GM12801 (cell line): ENCODE measurements at regions not wholly inside any gene's neighbourhood (a gene's known extent, or its start where the extent isn't known, plus 50 kb on each side); places are given as distances from the start of the nearest gene placed in this dataset.

ENCODE experiments used
- TF ChIP-seq, protein P1 (sequence below): IDR thresholded peaks from one replicate; pipeline ENCODE4 v1.5.1; 2011; ENCODE audit warnings: control low read depth; ENCODE audit not compliant: insufficient read length; ENCODE audit errors: extremely low read depth

- TF ChIP-seq, protein P1, sequence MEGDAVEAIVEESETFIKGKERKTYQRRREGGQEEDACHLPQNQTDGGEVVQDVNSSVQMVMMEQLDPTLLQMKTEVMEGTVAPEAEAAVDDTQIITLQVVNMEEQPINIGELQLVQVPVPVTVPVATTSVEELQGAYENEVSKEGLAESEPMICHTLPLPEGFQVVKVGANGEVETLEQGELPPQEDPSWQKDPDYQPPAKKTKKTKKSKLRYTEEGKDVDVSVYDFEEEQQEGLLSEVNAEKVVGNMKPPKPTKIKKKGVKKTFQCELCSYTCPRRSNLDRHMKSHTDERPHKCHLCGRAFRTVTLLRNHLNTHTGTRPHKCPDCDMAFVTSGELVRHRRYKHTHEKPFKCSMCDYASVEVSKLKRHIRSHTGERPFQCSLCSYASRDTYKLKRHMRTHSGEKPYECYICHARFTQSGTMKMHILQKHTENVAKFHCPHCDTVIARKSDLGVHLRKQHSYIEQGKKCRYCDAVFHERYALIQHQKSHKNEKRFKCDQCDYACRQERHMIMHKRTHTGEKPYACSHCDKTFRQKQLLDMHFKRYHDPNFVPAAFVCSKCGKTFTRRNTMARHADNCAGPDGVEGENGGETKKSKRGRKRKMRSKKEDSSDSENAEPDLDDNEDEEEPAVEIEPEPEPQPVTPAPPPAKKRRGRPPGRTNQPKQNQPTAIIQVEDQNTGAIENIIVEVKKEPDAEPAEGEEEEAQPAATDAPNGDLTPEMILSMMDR = no peak
Measured at GRCh38 chr20:39850821-39851330, 838.2 kb downstream of the MAFB start.

DNA sequence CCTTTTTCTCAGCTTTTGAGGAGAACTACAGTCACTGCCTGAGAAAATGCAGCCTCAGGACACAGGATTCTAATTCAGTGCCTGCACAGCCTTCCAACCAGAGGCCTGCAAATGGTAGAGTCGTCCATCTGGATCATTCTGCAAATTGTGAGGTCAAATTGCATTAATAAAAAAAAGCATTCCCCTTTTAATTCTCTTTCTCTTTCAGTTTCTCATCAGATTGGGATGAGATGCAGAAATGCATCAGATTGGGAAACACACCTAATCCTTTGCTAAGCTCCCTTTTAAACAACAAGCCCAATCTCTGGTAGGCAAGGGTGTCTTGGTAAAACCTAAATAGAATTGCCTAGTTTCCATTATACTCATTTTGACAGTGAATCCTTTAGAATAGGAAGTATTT is 838.8 kb downstream of the MAFB start:
- TF ChIP-seq, protein P1 = no peak

DNA sequence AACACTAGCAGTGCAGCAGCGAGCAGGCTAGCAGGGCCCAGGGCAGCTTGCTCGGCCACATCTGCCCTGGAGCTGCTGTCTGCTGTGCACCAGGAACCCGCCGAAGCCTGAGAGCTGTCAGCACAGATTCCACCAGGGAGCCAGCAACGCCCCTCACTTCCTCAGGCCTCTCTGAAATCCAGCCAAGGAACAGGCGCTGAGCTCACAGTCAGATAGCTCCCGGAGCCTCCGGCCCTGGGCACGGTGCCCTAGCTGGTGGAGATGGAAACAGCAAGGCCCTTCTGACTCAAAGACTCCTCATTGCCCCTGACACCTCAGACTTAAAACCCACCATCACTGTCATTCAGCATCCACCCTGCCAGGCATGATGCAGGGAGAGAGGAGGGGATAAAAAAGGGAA is 839.4 kb downstream of the MAFB start:
- TF ChIP-seq, protein P1 = no peak

DNA sequence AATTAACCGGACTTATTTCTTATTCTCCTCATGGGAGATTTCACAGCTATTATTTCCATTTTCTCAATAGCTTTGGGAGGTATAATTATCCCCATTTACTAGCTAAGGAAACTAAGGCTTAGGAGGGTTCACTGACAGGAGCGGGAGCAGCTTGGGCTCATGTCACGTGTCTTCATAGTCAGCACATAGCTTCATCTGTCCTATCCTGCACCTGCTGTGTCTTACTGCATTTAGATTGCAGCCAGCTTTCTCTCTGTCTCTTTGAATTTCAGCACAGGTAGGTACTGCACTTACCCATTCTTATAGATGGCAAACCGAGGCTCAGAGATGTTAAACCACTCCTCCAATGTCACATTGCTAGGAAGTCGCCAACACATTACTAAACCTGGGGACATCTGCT is 839.9 kb downstream of the MAFB start:
- TF ChIP-seq, protein P1 = no peak

- TF ChIP-seq, protein P1 = no peak
Measured at GRCh38 chr20:39839399-39840119, 849.5 kb downstream of the MAFB start.

DNA sequence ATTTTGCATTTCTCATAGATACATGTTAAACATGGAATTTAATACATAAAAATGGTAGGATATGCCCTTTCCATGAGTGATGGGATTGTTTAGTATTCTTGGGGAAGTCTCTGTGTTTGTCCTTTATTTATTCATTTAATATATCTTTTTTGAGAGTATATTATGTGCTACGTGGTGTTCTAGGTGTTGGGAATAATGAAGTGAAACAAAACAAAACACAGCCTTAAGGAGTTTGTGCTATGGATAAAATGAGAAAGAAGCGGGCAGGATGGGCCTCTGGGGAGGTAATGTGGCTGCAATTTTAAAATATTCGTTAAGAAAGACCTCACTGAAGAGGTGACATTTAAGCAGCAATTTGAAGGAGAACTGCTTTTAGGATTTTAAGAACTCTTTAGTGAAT is 851.5 kb downstream of the MAFB start:
- TF ChIP-seq, protein P1 = no peak

GRCh38 chr20:39835130-39835842 is 853.8 kb downstream of the MAFB start:
- TF ChIP-seq, protein P1 = no peak
